Osteoblast (primary cell): ENCODE measurements at regions not wholly inside any gene's neighbourhood (a gene's known extent, or its start where the extent isn't known, plus 50 kb on each side); places are given as distances from the start of the nearest gene placed in this dataset.

Source experiments
- DNase-seq: peaks from one replicate; pipeline ENCODE4 v3.0.0; 2011; ENCODE audit warnings: low spot score, mixed read lengths; ENCODE audit not compliant: insufficient read length; ENCODE audit errors: missing footprints
- H2AFZ ChIP-seq: 2 replicates; pipeline ENCODE4 v1.6.0; 2011; ENCODE audit warnings: mild to moderate bottlenecking, low read length
- H3K27ac ChIP-seq: 2 replicates; pipeline ENCODE4 v1.5.1; 2011; ENCODE audit warnings: mild to moderate bottlenecking, low read depth, low read length, moderate library complexity
- H3K27me3 ChIP-seq: 2 replicates; pipeline ENCODE4 v1.6.0; 2012; ENCODE audit warnings: mild to moderate bottlenecking, control low read depth, inconsistent platforms, low read length, moderate library complexity; ENCODE audit not compliant: insufficient read depth
- H3K36me3 ChIP-seq: 2 replicates; pipeline ENCODE4 v1.5.1; 2011; ENCODE audit warnings: mild to moderate bottlenecking, low read length, control low read depth, moderate library complexity; ENCODE audit not compliant: insufficient read depth
- H3K4me1 ChIP-seq: 2 replicates; pipeline ENCODE4 v1.5.1; 2011; ENCODE audit warnings: mild to moderate bottlenecking, low read length, control low read depth, moderate library complexity; ENCODE audit not compliant: insufficient read depth
- H3K4me2 ChIP-seq: 2 replicates; pipeline ENCODE4 v1.6.0; 2011; ENCODE audit warnings: mild to moderate bottlenecking, low read length; ENCODE audit not compliant: insufficient read depth
- H3K4me3 ChIP-seq: fragments of 200-600 bp; sonication (generic); 3 replicates; pipeline ENCODE4 v1.5.1; 2012; ENCODE audit warnings: mild to moderate bottlenecking, low read length, inconsistent platforms; ENCODE audit not compliant: insufficient read depth
- H3K79me2 ChIP-seq: 2 replicates; pipeline ENCODE4 v1.6.0; 2012; ENCODE audit warnings: mild to moderate bottlenecking, low read length, control low read depth, inconsistent platforms; ENCODE audit not compliant: insufficient read depth
- H3K9me3 ChIP-seq: 2 replicates; pipeline ENCODE4 v1.5.1; 2011; ENCODE audit warnings: low read depth, low read length, control low read depth
- H4K20me1 ChIP-seq: 2 replicates; pipeline ENCODE4 v1.6.0; 2012; ENCODE audit warnings: mild to moderate bottlenecking, low read length, control low read depth; ENCODE audit not compliant: insufficient read depth
- CTCF ChIP-seq: IDR thresholded peaks from 2 replicates; pipeline ENCODE4 v1.5.1; 2011; ENCODE audit warnings: mild to moderate bottlenecking, low read depth, low read length, moderate library complexity; ENCODE audit errors: extremely low read depth

GRCh38 chr10:70952401-70952800, 64.0 kb upstream of the PCBD1 start:
- H3K27me3 ChIP-seq, result peaks cover 15% of the 10 kb centered on the region
- no peak for TF ChIP-seq CTCF
- no peaks in the 10 kb centered on the region for H4K20me1 ChIP-seq

GRCh38 chr10:70952921-70953320, 64.6 kb upstream of the PCBD1 start:
- Histone ChIP-seq H3K4me3 (no peak overlapping the region), H3K27me3 (peaks cover 15% of the 10 kb centered on the region), H3K36me3 (no peaks in the 10 kb centered on the region), H3K9me3 (no peaks in the 10 kb centered on the region), H3K4me1 (no peaks in the 10 kb centered on the region), H2AFZ (no peak overlapping the region), H4K20me1 (no peaks in the 10 kb centered on the region), H3K27ac (no peak overlapping the region), H3K79me2 (no peaks in the 10 kb centered on the region), H3K4me2 (no peak overlapping the region)
- no peak for TF ChIP-seq CTCF
- no peak for DNase-seq

More at GRCh38 chr10:70952401-70952800, 64.0 kb upstream of the PCBD1 start:
- H3K27ac ChIP-seq, result no peak overlapping the region
- no peaks in the 10 kb centered on the region for H3K36me3 ChIP-seq
- H3K4me2 ChIP-seq, result no peak overlapping the region
- H2AFZ ChIP-seq, result no peak overlapping the region
- no peak overlapping the region for H3K4me3 ChIP-seq
- H3K9me3 ChIP-seq, result no peaks in the 10 kb centered on the region
- no peaks in the 10 kb centered on the region for H3K4me1 ChIP-seq
- no peak for DNase-seq
- H3K79me2 ChIP-seq, result no peaks in the 10 kb centered on the region

GRCh38 chr10:70954381-70955176, 66.2 kb upstream of the PCBD1 start:
- no peak for DNase-seq
- no peak for TF ChIP-seq CTCF
- peaks cover 15% of the 10 kb centered on the region for H3K27me3 ChIP-seq
- H3K9me3 ChIP-seq, result no peaks in the 10 kb centered on the region
- no peaks in the 10 kb centered on the region for H4K20me1 ChIP-seq
- no peak overlapping the region for H3K27ac ChIP-seq
- H3K4me2 ChIP-seq, result no peak overlapping the region
- H3K4me1 ChIP-seq, result no peaks in the 10 kb centered on the region
- no peak overlapping the region for H2AFZ ChIP-seq
- no peak overlapping the region for H3K4me3 ChIP-seq
- no peaks in the 10 kb centered on the region for H3K79me2 ChIP-seq
- H3K36me3 ChIP-seq, result no peaks in the 10 kb centered on the region

- TF ChIP-seq CTCF, result no peak
- Histone ChIP-seq H3K9me3 (no peaks in the 10 kb centered on the region), H3K79me2 (no peaks in the 10 kb centered on the region), H2AFZ (no peak overlapping the region), H3K4me3 (no peak overlapping the region), H3K36me3 (no peaks in the 10 kb centered on the region), H3K4me1 (no peaks in the 10 kb centered on the region), H4K20me1 (no peaks in the 10 kb centered on the region), H3K4me2 (no peak overlapping the region), H3K27me3 (peaks cover 15% of the 10 kb centered on the region), H3K27ac (no peak overlapping the region)
- DNase-seq, result no peak
Observed at GRCh38 chr10:70956029-70956759, 67.8 kb upstream of the PCBD1 start.
